Mesendoderm (in vitro differentiated cells): ENCODE measurements at regions not wholly inside any gene's neighbourhood (a gene's known extent, or its start where the extent isn't known, plus 50 kb on each side); places are given as distances from the start of the nearest gene placed in this dataset.

Experiments used
- DNase-seq: peaks from one replicate; pipeline ENCODE4 v3.0.0; 2013
- H2AK5ac ChIP-seq: 2 replicates; pipeline ENCODE4 v1.6.1; 2013; ENCODE audit warnings: low read length, inconsistent platforms
- H2BK120ac ChIP-seq: 2 replicates; pipeline ENCODE4 v1.6.1; 2013; ENCODE audit warnings: low read depth, mild to moderate bottlenecking, low read length, moderate library complexity, mixed read lengths
- H2BK15ac ChIP-seq: replicated peaks from 2 replicates; pipeline ENCODE4 v1.6.1; 2013; ENCODE audit warnings: low read depth, mild to moderate bottlenecking, moderate library complexity
- H2BK5ac ChIP-seq: 2 replicates; pipeline ENCODE4 v1.6.1; 2013; ENCODE audit warnings: low read length, inconsistent platforms
- H3K18ac ChIP-seq: 2 replicates; pipeline ENCODE4 v1.6.1; 2013; ENCODE audit warnings: mild to moderate bottlenecking, low read length, mixed read lengths
- H3K23ac ChIP-seq: one replicate; pipeline ENCODE4 v1.6.1; 2013; ENCODE audit warnings: low read length
- H3K27ac ChIP-seq: 2 replicates; pipeline ENCODE4 v1.5.1; 2013; ENCODE audit warnings: low read depth, mild to moderate bottlenecking, inconsistent platforms, low read length, moderate library complexity
- H3K27me3 ChIP-seq: 2 replicates; pipeline ENCODE4 v1.6.1; 2013; ENCODE audit warnings: low read length, control low read depth, mild to moderate bottlenecking, inconsistent platforms; ENCODE audit not compliant: insufficient read depth, poor library complexity
- H3K36me3 ChIP-seq: 2 replicates; pipeline ENCODE4 v1.6.1; 2013; ENCODE audit warnings: low read length, inconsistent platforms; ENCODE audit not compliant: control insufficient read depth, insufficient read depth
- H3K4ac ChIP-seq: one replicate; pipeline ENCODE4 v1.6.1; 2013; ENCODE audit warnings: low read depth, mild to moderate bottlenecking, low read length, moderate library complexity
- H3K4me1 ChIP-seq: 2 replicates; pipeline ENCODE4 v1.6.1; 2013; ENCODE audit warnings: low read depth, low read length, inconsistent platforms; ENCODE audit not compliant: control insufficient read depth
- H3K4me2 ChIP-seq: 2 replicates; pipeline ENCODE4 v1.6.1; 2013; ENCODE audit warnings: low read length
- H3K4me3 ChIP-seq: 2 replicates; pipeline ENCODE4 v1.5.1; 2013; ENCODE audit warnings: mild to moderate bottlenecking, low read length
- H3K56ac ChIP-seq: one replicate; pipeline ENCODE4 v1.6.1; 2013; ENCODE audit warnings: low read length
- H3K79me1 ChIP-seq: 2 replicates; pipeline ENCODE4 v1.6.1; 2013; ENCODE audit warnings: low read length, inconsistent platforms
- H3K79me2 ChIP-seq: 2 replicates; pipeline ENCODE4 v1.6.1; 2013; ENCODE audit warnings: mild to moderate bottlenecking, low read length; ENCODE audit not compliant: control insufficient read depth, insufficient read depth
- H3K9ac ChIP-seq: 2 replicates; pipeline ENCODE4 v1.6.1; 2013; ENCODE audit warnings: low read length, inconsistent platforms
- H4K5ac ChIP-seq: one replicate; pipeline ENCODE4 v1.6.1; 2013; ENCODE audit warnings: low read length
- H4K8ac ChIP-seq: one replicate; pipeline ENCODE4 v1.6.1; 2013; ENCODE audit warnings: low read depth, mild to moderate bottlenecking, control low read depth, low read length, moderate library complexity
- whole genome bisulfite sequencing: extraction: QIAGEN DNeasy Blood & Tissue Kit; methylation state at CpG from one replicate; pipeline ENCODE4 v1.1.7; 2013; ENCODE audit warnings: low lambda C conversion rate, missing lambda C conversion rate; ENCODE audit not compliant: insufficient coverage; ENCODE audit errors: extremely low coverage; 5-methylcytosine and 5-hydroxymethylcytosine counted together

GRCh38 chr9:13487498-13487897, 208.0 kb upstream of the MPDZ start:
- H3K79me2 ChIP-seq = no peaks in the 10 kb centered on the region
- no peak overlapping the region for H2BK5ac ChIP-seq
- no peak overlapping the region for H3K4me2 ChIP-seq
- H3K18ac ChIP-seq = no peak overlapping the region
- no peak overlapping the region for H3K4ac ChIP-seq
- no peak overlapping the region for H2BK15ac ChIP-seq
- no peak overlapping the region for H3K9ac ChIP-seq
- H3K4me3 ChIP-seq = no peak overlapping the region
- H3K27me3 ChIP-seq = no peaks in the 10 kb centered on the region
- H3K4me1 ChIP-seq = peaks cover 3% of the 10 kb centered on the region
- H3K56ac ChIP-seq = no peak overlapping the region
- H3K27ac ChIP-seq = no peak overlapping the region
- H3K79me1 ChIP-seq = no peaks in the 10 kb centered on the region
- no peak overlapping the region for H2AK5ac ChIP-seq
- H2BK120ac ChIP-seq = no peak overlapping the region
- no peaks in the 10 kb centered on the region for H3K36me3 ChIP-seq
- DNase-seq = no peak
- no peak overlapping the region for H4K8ac ChIP-seq
- no peak overlapping the region for H3K23ac ChIP-seq
- WGBS = no CpG with 5 or more reads among the region's 2 CpGs
- no peak overlapping the region for H4K5ac ChIP-seq

- Histone ChIP-seq H2AK5ac (no peak overlapping the region), H3K9ac (no peak overlapping the region), H4K8ac (no peak overlapping the region), H3K4me3 (no peak overlapping the region), H3K36me3 (no peaks in the 10 kb centered on the region), H3K4me2 (no peak overlapping the region), H3K79me2 (no peaks in the 10 kb centered on the region), H2BK120ac (no peak overlapping the region), H2BK15ac (no peak overlapping the region), H3K79me1 (no peaks in the 10 kb centered on the region), H3K4me1 (peaks cover 3% of the 10 kb centered on the region), H3K4ac (no peak overlapping the region), H3K23ac (no peak overlapping the region), H4K5ac (no peak overlapping the region), H2BK5ac (no peak overlapping the region), H3K27me3 (no peaks in the 10 kb centered on the region), H3K27ac (no peak overlapping the region), H3K56ac (no peak overlapping the region), H3K18ac (no peak overlapping the region)
- peak; percentile 56 for DNase-seq
- no CpG with 5 or more reads among the region's 5 CpGs for WGBS
These were observed 207.6 kb upstream of the MPDZ start for GRCh38 chr9:13487071-13487470.

- no peak overlapping the region for H2BK5ac ChIP-seq
- no peak overlapping the region for H4K5ac ChIP-seq
- H3K23ac ChIP-seq = no peak overlapping the region
- no peaks in the 10 kb centered on the region for H3K79me2 ChIP-seq
- DNase-seq = no peak
- H2BK15ac ChIP-seq = no peak overlapping the region
- no peak overlapping the region for H3K9ac ChIP-seq
- no peak overlapping the region for H3K4ac ChIP-seq
- no peaks in the 10 kb centered on the region for H3K36me3 ChIP-seq
- H2BK120ac ChIP-seq = no peak overlapping the region
- H3K4me3 ChIP-seq = no peak overlapping the region
- no peak overlapping the region for H3K4me2 ChIP-seq
- no peaks in the 10 kb centered on the region for H3K79me1 ChIP-seq
- WGBS = no CpG with 5 or more reads among the region's 3 CpGs
- H2AK5ac ChIP-seq = no peak overlapping the region
- no peak overlapping the region for H4K8ac ChIP-seq
- no peaks in the 10 kb centered on the region for H3K4me1 ChIP-seq
- H3K27ac ChIP-seq = no peak overlapping the region
- no peak overlapping the region for H3K18ac ChIP-seq
- H3K27me3 ChIP-seq = no peaks in the 10 kb centered on the region
- no peak overlapping the region for H3K56ac ChIP-seq
These were observed 205.6 kb upstream of the MPDZ start for GRCh38 chr9:13485068-13485596.

- Histone ChIP-seq H3K27me3 (no peaks in the 10 kb centered on the region), H4K8ac (no peak overlapping the region), H2BK15ac (no peak overlapping the region), H3K27ac (no peak overlapping the region), H2AK5ac (no peak overlapping the region), H3K36me3 (no peaks in the 10 kb centered on the region), H3K79me1 (no peaks in the 10 kb centered on the region), H4K5ac (no peak overlapping the region), H3K18ac (no peak overlapping the region), H3K4me2 (no peak overlapping the region), H3K4ac (no peak overlapping the region), H3K4me3 (no peak overlapping the region), H3K56ac (no peak overlapping the region), H3K4me1 (no peaks in the 10 kb centered on the region), H2BK120ac (no peak overlapping the region), H2BK5ac (no peak overlapping the region), H3K9ac (no peak overlapping the region), H3K23ac (no peak overlapping the region), H3K79me2 (no peaks in the 10 kb centered on the region)
- DNase-seq = no peak
- no CpG with 5 or more reads among the region's 3 CpGs for WGBS
These were observed 204.7 kb upstream of the MPDZ start for GRCh38 chr9:13484186-13484585.

- no peak overlapping the region for H2BK15ac ChIP-seq
- H3K9ac ChIP-seq = no peak overlapping the region
- no peak overlapping the region for H4K5ac ChIP-seq
- H3K27ac ChIP-seq = no peak overlapping the region
- H4K8ac ChIP-seq = no peak overlapping the region
- no peak overlapping the region for H3K56ac ChIP-seq
- H2BK120ac ChIP-seq = no peak overlapping the region
- no peaks in the 10 kb centered on the region for H3K27me3 ChIP-seq
- H3K79me2 ChIP-seq = no peaks in the 10 kb centered on the region
- no peak overlapping the region for H3K18ac ChIP-seq
- no peak overlapping the region for H3K4ac ChIP-seq
- H3K4me1 ChIP-seq = no peaks in the 10 kb centered on the region
- no peak overlapping the region for H2BK5ac ChIP-seq
- no peak overlapping the region for H3K4me3 ChIP-seq
- H2AK5ac ChIP-seq = no peak overlapping the region
- H3K36me3 ChIP-seq = no peaks in the 10 kb centered on the region
- DNase-seq = no peak
- H3K23ac ChIP-seq = no peak overlapping the region
- H3K79me1 ChIP-seq = no peaks in the 10 kb centered on the region
- no peak overlapping the region for H3K4me2 ChIP-seq
These were observed 201.8 kb upstream of the MPDZ start for GRCh38 chr9:13481274-13481673.

- no CpG with 5 or more reads among the region's 3 CpGs for WGBS
- no peaks in the 10 kb centered on the region for H3K27me3 ChIP-seq
These were observed 201.2 kb upstream of the MPDZ start for GRCh38 chr9:13480693-13481092.

More at GRCh38 chr9:13480693-13481092, 201.2 kb upstream of the MPDZ start:
- Histone ChIP-seq H3K18ac (no peak overlapping the region), H3K4me2 (no peak overlapping the region), H2BK15ac (no peak overlapping the region), H3K79me2 (no peaks in the 10 kb centered on the region), H3K36me3 (no peaks in the 10 kb centered on the region), H2BK5ac (no peak overlapping the region), H2AK5ac (no peak overlapping the region), H4K5ac (no peak overlapping the region), H3K4ac (no peak overlapping the region), H3K56ac (no peak overlapping the region), H3K79me1 (no peaks in the 10 kb centered on the region), H2BK120ac (no peak overlapping the region), H3K23ac (no peak overlapping the region), H3K4me3 (no peak overlapping the region), H3K4me1 (no peaks in the 10 kb centered on the region), H4K8ac (no peak overlapping the region), H3K9ac (no peak overlapping the region), H3K27ac (no peak overlapping the region)
- DNase-seq = peak; percentile 6
